ENCODE measurements at regions not wholly inside any gene's neighbourhood (a gene's known extent, or its start where the extent isn't known, plus 50 kb on each side); places are given as distances from the start of the nearest gene placed in this dataset.

DNA sequence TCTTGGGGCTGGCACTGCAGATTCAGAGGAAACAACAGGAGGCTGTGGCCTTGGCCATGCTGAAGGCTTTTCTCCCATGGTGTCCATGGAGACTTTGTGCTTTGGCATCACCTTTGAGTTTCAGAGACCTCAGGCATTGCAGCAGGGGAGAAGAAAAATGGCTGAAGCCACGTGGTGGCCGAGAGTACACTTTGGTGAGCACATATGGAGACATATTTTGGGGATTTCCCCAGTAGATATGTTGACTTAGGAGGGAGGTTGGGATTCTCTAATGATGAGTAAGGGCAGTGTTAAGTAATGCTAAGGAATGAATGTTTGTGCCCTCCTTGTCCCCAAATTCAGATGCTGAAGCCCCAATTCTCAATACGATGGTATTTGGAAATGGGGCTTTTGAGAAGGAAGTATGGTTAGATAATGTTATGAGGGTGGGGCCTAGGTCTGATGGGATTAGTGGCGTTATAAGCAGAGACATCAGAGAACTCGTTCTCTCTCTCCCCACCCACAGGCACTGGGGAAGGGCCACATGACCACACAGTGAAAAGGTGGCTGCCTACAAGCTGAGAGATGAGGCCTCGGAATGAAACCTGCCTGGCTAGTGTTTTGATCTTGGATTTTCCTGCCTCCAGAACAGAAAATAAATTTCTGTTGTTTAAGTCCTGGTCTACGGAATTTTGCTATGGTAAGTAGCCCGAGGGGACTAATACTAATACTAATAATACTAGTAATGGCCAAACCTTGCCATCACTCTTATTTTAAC, 98.6 kb downstream of the TBX19 start:
- Histone ChIP-seq H3K4me1 (no peaks in the 10 kb centered on the region), H3K9me3 (no peaks in the 10 kb centered on the region), H3K27ac (no peak overlapping the region), H3K4me3 (no peak overlapping the region), H3K36me3 (no peaks in the 10 kb centered on the region), H3K27me3 (no peaks in the 10 kb centered on the region)
- ATAC-seq, result no peak
- intact Hi-C loops (cut with DNase I), result no loop called here
- 80% methylated on average over 4 of the region's 8 CpGs for WGBS (ENCODE audit: insufficient coverage, low coverage, low lambda C conversion rate, missing lambda C conversion rate)
- TF ChIP-seq, protein P1, sequence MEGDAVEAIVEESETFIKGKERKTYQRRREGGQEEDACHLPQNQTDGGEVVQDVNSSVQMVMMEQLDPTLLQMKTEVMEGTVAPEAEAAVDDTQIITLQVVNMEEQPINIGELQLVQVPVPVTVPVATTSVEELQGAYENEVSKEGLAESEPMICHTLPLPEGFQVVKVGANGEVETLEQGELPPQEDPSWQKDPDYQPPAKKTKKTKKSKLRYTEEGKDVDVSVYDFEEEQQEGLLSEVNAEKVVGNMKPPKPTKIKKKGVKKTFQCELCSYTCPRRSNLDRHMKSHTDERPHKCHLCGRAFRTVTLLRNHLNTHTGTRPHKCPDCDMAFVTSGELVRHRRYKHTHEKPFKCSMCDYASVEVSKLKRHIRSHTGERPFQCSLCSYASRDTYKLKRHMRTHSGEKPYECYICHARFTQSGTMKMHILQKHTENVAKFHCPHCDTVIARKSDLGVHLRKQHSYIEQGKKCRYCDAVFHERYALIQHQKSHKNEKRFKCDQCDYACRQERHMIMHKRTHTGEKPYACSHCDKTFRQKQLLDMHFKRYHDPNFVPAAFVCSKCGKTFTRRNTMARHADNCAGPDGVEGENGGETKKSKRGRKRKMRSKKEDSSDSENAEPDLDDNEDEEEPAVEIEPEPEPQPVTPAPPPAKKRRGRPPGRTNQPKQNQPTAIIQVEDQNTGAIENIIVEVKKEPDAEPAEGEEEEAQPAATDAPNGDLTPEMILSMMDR (IDR thresholded peaks at IDR 0.05), result no peak
- no peak for DNase-seq

DNA sequence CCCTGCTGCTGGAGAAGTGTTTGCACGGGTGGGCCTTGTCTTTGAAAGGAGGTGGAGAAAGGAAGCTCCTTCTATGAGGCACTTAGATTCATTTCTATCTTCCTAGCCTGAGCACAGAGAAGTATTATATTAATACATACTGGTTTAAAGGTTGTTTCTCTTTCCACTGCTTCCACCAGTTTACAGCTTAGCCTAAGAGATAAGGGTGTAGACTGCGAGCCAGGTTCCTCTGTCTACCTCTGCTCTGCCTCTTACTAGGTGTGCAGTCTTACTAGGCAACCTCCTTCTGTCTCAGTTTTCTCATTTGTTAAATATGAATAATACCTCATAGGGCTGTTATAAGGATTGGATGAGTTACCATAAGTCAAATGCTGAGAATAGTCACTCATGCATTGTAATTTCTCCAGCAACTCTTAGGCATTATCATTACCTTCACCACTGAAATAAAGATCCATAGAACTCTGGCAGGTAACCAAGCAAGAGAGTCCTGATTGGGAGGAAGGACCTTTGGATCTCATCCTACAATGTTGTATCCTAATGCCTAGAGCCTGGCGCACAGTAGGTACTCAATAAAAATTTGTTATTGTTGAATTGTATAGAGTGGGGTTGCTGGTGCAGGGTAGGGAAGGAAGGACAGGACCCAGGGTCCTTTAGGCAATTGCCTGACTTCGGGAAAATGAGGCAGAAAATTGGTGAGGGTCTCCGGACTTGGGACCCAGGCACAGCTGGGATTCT, 95.1 kb downstream of the TBX19 start:
- H3K27me3 ChIP-seq, result no peaks in the 10 kb centered on the region
- H3K36me3 ChIP-seq, result no peaks in the 10 kb centered on the region
- ATAC-seq (no peak), DNase-seq (no peak)
- TF ChIP-seq POLR2A (IDR thresholded peaks at IDR 0.05), result no peak
- TF ChIP-seq, protein P1 (IDR thresholded peaks at IDR 0.05), result no peak
- no peaks in the 10 kb centered on the region for H3K4me1 ChIP-seq
- H3K27ac ChIP-seq, result no peak overlapping the region
- H3K4me3 ChIP-seq, result no peak overlapping the region
- WGBS (ENCODE audit: insufficient coverage, low coverage, low lambda C conversion rate, missing lambda C conversion rate), result 79% methylated on average over 4 of the region's 5 CpGs
- H3K9me3 ChIP-seq, result no peaks in the 10 kb centered on the region
- intact Hi-C loops (cut with DNase I), result no loop called here

DNA sequence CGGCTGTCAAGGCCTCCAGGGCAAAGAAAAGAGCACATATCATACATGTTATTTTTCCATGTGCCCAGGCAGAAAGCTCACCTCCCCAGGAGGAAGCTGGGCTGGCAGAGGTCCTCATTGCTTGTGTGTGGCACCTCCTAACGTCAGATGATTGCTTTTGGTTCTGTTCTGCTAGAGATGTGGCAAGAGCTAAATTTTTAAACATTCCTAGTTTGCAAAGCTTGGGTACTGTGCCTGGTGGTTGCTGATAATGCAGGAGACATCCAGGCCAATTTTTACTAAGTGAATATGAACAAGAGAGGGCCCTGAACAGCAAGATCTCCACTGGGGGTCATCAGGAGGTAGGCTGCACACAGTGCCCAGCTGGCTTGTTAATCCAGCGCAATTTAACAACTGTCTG, 93.9 kb downstream of the TBX19 start:
- no peak overlapping the region for H3K4me3 ChIP-seq
- intact Hi-C loops (cut with DNase I), result no loop called here
- ATAC-seq, result no peak
- H3K4me1 ChIP-seq, result no peaks in the 10 kb centered on the region
- WGBS (ENCODE audit: insufficient coverage, low coverage, low lambda C conversion rate, missing lambda C conversion rate), result 60% methylated on average over 1 of the region's 3 CpGs
- TF ChIP-seq, protein P1 (IDR thresholded peaks at IDR 0.05), result no peak
- TF ChIP-seq POLR2A (IDR thresholded peaks at IDR 0.05), result no peak
- H3K27ac ChIP-seq, result no peak overlapping the region
- no peaks in the 10 kb centered on the region for H3K27me3 ChIP-seq
- DNase-seq, result no peak
- no peaks in the 10 kb centered on the region for H3K36me3 ChIP-seq
- no peaks in the 10 kb centered on the region for H3K9me3 ChIP-seq

DNA sequence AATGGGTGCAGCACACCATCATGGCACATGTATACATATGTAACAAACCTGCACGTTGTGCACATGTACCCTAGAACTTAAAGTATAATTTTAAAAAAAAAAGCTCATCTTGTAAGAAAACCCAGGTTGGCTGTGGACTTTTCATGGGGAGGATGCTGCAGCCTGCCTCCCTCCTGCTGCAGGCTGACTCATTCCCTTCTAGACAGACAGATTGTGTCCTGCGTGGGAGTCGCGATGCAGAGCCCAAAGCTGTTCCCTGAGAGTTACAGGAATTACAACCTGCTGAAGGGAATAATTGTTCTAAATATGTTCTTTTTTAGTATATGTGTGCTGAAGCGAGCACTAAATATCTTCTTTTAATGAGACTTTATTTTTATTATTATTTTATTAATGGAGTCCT, 93.2 kb downstream of the TBX19 start:
- no peaks in the 10 kb centered on the region for H3K27me3 ChIP-seq
- no peak for TF ChIP-seq POLR2A (IDR thresholded peaks at IDR 0.05)
- TF ChIP-seq, protein P1 (IDR thresholded peaks at IDR 0.05), result no peak
- no peaks in the 10 kb centered on the region for H3K4me1 ChIP-seq
- DNase-seq (no peak), ATAC-seq (no peak)
- H3K27ac ChIP-seq, result no peak overlapping the region
- no peaks in the 10 kb centered on the region for H3K36me3 ChIP-seq
- intact Hi-C loops (cut with DNase I), result no loop called here
- WGBS (ENCODE audit: insufficient coverage, low coverage, low lambda C conversion rate, missing lambda C conversion rate), result 81% methylated on average over 2 of the region's 5 CpGs
- no peaks in the 10 kb centered on the region for H3K9me3 ChIP-seq
- no peak overlapping the region for H3K4me3 ChIP-seq

Data from right lobe of liver (tissue), 6 donors.